SK-N-SH (cell line): ENCODE measurements at regions not wholly inside any gene's neighbourhood (a gene's known extent, or its start where the extent isn't known, plus 50 kb on each side); places are given as distances from the start of the nearest gene placed in this dataset.

ENCODE experiments used
- CHD2 ChIP-seq: fragments of 150-350 bp; IDR thresholded peaks from 2 replicates; pipeline ENCODE4 v1.6.1; 2018; ENCODE audit warnings: low read length; ENCODE audit not compliant: partially characterized antibody
- EP300 ChIP-seq, 2 experiments: IDR thresholded peaks; 2 replicates each; pipeline versions ENCODE4 v1.4.0 to v1.6.1; 2012; ENCODE audit warnings: borderline replicate concordance in 1 of 2, low read depth in 1 of 2, low read length in 1 of 2
- EZH2phosphoT487 ChIP-seq: fragments of 200-600 bp; sonication (generic); IDR thresholded peaks from 2 replicates; pipeline ENCODE4 v1.6.1; 2017; ENCODE audit warnings: low read depth, mixed run types, mild to moderate bottlenecking, antibody characterized with exemption, moderate library complexity, borderline replicate concordance
- GABPA ChIP-seq: IDR thresholded peaks from 2 replicates; pipeline ENCODE4 v1.4.0; 2012; ENCODE audit warnings: low read depth, mild to moderate bottlenecking
- JUND ChIP-seq: IDR thresholded peaks from 2 replicates; pipeline ENCODE4 v1.4.0; 2012
- NFIC ChIP-seq: IDR thresholded peaks from 2 replicates; pipeline ENCODE4 v1.4.0; 2012; ENCODE audit warnings: borderline replicate concordance
- POLR2AphosphoS5 ChIP-seq: IDR thresholded peaks from 2 replicates; pipeline ENCODE4 v1.6.1; 2012; ENCODE audit warnings: low read depth, low read length
- RAD21 ChIP-seq: IDR thresholded peaks from 2 replicates; pipeline ENCODE4 v1.6.1; 2012; ENCODE audit warnings: mild to moderate bottlenecking, low read length
- TEAD4 ChIP-seq: IDR thresholded peaks from 2 replicates; pipeline ENCODE4 v1.4.0; 2012; ENCODE audit warnings: mild to moderate bottlenecking, borderline replicate concordance; ENCODE audit not compliant: insufficient read depth
- TF ChIP-seq, protein P1 (sequence below): IDR thresholded peaks from 2 replicates; pipeline ENCODE4 v1.4.0; 2012; ENCODE audit warnings: low read depth, borderline replicate concordance
- TF ChIP-seq, protein P2 (sequence below): fragments of 200-600 bp; sonication (generic); IDR thresholded peaks from 2 replicates; pipeline ENCODE4 v1.6.1; 2017; ENCODE audit warnings: antibody characterized with exemption, mild to moderate bottlenecking, moderate library complexity
- TF ChIP-seq, protein P3 (sequence below): fragments of 150-350 bp; IDR thresholded peaks from 2 replicates; pipeline ENCODE4 v1.6.1; 2017; ENCODE audit warnings: antibody characterized with exemption, low read length, low read depth, borderline replicate concordance
- TF ChIP-seq, protein P4 (sequence below): IDR thresholded peaks from 2 replicates; pipeline ENCODE4; 2012
- TF ChIP-seq, protein P5 (sequence below): IDR thresholded peaks from 2 replicates; pipeline ENCODE4 v1.4.0; 2012; ENCODE audit warnings: low read depth

DNA sequence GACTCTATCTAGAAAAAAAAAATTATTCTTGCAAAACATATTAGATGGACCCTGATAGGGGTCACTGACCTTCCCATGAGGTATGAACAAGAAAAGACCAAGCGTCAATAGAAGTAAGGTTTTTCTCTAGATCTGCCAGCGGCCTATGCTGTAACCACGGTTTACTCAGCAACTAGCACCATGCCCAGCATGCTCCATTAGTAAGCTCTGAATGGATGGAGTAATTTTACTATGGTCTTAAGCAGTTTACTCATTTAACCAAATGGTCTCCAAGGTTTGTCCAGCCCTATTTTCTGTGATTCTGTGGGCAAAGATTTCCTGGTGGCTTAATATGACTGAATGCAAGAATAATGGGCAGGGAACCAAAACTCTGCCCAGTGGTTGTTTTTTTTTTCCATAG is 113.9 kb downstream of the ADSS2 start:
- TF ChIP-seq, protein P1, sequence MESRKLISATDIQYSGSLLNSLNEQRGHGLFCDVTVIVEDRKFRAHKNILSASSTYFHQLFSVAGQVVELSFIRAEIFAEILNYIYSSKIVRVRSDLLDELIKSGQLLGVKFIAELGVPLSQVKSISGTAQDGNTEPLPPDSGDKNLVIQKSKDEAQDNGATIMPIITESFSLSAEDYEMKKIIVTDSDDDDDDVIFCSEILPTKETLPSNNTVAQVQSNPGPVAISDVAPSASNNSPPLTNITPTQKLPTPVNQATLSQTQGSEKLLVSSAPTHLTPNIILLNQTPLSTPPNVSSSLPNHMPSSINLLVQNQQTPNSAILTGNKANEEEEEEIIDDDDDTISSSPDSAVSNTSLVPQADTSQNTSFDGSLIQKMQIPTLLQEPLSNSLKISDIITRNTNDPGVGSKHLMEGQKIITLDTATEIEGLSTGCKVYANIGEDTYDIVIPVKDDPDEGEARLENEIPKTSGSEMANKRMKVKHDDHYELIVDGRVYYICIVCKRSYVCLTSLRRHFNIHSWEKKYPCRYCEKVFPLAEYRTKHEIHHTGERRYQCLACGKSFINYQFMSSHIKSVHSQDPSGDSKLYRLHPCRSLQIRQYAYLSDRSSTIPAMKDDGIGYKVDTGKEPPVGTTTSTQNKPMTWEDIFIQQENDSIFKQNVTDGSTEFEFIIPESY: no peak
- TF ChIP-seq, protein P2, sequence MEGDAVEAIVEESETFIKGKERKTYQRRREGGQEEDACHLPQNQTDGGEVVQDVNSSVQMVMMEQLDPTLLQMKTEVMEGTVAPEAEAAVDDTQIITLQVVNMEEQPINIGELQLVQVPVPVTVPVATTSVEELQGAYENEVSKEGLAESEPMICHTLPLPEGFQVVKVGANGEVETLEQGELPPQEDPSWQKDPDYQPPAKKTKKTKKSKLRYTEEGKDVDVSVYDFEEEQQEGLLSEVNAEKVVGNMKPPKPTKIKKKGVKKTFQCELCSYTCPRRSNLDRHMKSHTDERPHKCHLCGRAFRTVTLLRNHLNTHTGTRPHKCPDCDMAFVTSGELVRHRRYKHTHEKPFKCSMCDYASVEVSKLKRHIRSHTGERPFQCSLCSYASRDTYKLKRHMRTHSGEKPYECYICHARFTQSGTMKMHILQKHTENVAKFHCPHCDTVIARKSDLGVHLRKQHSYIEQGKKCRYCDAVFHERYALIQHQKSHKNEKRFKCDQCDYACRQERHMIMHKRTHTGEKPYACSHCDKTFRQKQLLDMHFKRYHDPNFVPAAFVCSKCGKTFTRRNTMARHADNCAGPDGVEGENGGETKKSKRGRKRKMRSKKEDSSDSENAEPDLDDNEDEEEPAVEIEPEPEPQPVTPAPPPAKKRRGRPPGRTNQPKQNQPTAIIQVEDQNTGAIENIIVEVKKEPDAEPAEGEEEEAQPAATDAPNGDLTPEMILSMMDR: no peak
- TF ChIP-seq TEAD4: no peak
- TF ChIP-seq CHD2: no peak
- TF ChIP-seq, protein P3, sequence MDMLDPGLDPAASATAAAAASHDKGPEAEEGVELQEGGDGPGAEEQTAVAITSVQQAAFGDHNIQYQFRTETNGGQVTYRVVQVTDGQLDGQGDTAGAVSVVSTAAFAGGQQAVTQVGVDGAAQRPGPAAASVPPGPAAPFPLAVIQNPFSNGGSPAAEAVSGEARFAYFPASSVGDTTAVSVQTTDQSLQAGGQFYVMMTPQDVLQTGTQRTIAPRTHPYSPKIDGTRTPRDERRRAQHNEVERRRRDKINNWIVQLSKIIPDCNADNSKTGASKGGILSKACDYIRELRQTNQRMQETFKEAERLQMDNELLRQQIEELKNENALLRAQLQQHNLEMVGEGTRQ: no peak
- TF ChIP-seq NFIC: no peak
- no peak for TF ChIP-seq EZH2phosphoT487
- no peak for TF ChIP-seq EP300 (IDR thresholded peaks at IDR 0.05; ENCODE audit: borderline replicate concordance in 1 of 2, low read depth in 1 of 2, low read length in 1 of 2)
- no peak for TF ChIP-seq POLR2AphosphoS5
- no peak for TF ChIP-seq JUND
- no peak for TF ChIP-seq GABPA
- TF ChIP-seq, protein P4, sequence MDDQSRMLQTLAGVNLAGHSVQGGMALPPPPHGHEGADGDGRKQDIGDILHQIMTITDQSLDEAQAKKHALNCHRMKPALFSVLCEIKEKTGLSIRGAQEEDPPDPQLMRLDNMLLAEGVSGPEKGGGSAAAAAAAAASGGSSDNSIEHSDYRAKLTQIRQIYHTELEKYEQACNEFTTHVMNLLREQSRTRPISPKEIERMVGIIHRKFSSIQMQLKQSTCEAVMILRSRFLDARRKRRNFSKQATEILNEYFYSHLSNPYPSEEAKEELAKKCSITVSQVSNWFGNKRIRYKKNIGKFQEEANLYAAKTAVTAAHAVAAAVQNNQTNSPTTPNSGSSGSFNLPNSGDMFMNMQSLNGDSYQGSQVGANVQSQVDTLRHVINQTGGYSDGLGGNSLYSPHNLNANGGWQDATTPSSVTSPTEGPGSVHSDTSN: no peak
- TF ChIP-seq, protein P5, sequence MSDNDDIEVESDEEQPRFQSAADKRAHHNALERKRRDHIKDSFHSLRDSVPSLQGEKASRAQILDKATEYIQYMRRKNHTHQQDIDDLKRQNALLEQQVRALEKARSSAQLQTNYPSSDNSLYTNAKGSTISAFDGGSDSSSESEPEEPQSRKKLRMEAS: no peak
- no peak for TF ChIP-seq RAD21
